H1 (cell line): ENCODE measurements at regions not wholly inside any gene's neighbourhood (a gene's known extent, or its start where the extent isn't known, plus 50 kb on each side); places are given as distances from the start of the nearest gene placed in this dataset.

ENCODE experiments used
- CTCF ChIA-PET: fragments of 300-600 bp; sonication (Branson Sonifier 250); formaldehyde crosslinking; loops from one replicate; lab custom pipeline; 2021; ENCODE audit not compliant: partially characterized antibody; lab: Charles Lee
- POLR2A ChIA-PET: fragments of 300-600 bp; sonication (Branson Sonifier 250); formaldehyde crosslinking; loops from one replicate; lab custom pipeline; 2021; ENCODE audit warnings: inconsistent platforms; ENCODE audit not compliant: partially characterized antibody; lab: Charles Lee
- DNase-seq, 2 experiments: peaks; one replicate each; pipeline versions ENCODE4 v3.0.0 to v3.0.0-alpha.2; 2010 to 2022; ENCODE audit warnings: low spot score in 2 of 2, low read depth in 1 of 2, mixed read lengths in 1 of 2
- FAIRE-seq: peaks from 2 replicates; lab custom pipeline; 2011; peaks lifted over from hg19 to GRCh38; lab: Jason Lieb, UNC
- H2AFZ ChIP-seq: 2 replicates; pipeline ENCODE4 v1.8.1; 2012; ENCODE audit warnings: low read length, inconsistent platforms
- H2AK5ac ChIP-seq: 2 replicates; pipeline ENCODE4 v1.6.1; 2013; ENCODE audit warnings: low read depth, low read length
- H2BK120ac ChIP-seq: replicated peaks from 2 replicates; pipeline ENCODE3; 2013; ENCODE audit warnings: low read depth, low read length, inconsistent platforms
- H2BK12ac ChIP-seq: 2 replicates; pipeline ENCODE4 v1.6.1; 2013; ENCODE audit warnings: low read depth, low read length
- H2BK15ac ChIP-seq: 2 replicates; pipeline ENCODE4 v1.6.1; 2013; ENCODE audit warnings: low read length
- H2BK20ac ChIP-seq: 2 replicates; pipeline ENCODE4 v1.6.1; 2013; ENCODE audit warnings: low read length
- H2BK5ac ChIP-seq: 2 replicates; pipeline ENCODE4 v1.6.1; 2013; ENCODE audit warnings: low read depth, low read length
- H3K14ac ChIP-seq: 2 replicates; pipeline ENCODE4 v1.6.1; 2013; ENCODE audit warnings: inconsistent platforms; ENCODE audit not compliant: insufficient read length
- H3K18ac ChIP-seq: 2 replicates; pipeline ENCODE4 v1.6.1; 2013; ENCODE audit warnings: low read length; ENCODE audit errors: extremely low read depth
- H3K23ac ChIP-seq: 2 replicates; pipeline ENCODE4 v1.6.1; 2013; ENCODE audit warnings: inconsistent platforms; ENCODE audit not compliant: insufficient read length
- H3K23me2 ChIP-seq: 2 replicates; pipeline ENCODE4 v1.6.1; 2013; ENCODE audit warnings: low read depth, low read length
- H3K27ac ChIP-seq: 2 replicates; pipeline ENCODE4 v1.6.1; 2011; ENCODE audit warnings: low read depth, low read length, inconsistent platforms
- H3K27me3 ChIP-seq, 4 experiments: replicated peaks in 1 of 4; 1 replicate in 1 of 4; 2 replicates in 3 of 4; pipeline versions ENCODE4 v1.6.1 to v1.8.1; 2011 to 2013; ENCODE audit warnings: low read length in 3 of 4, mild to moderate bottlenecking in 3 of 4, inconsistent platforms in 2 of 4, mixed read lengths in 2 of 4, moderate library complexity in 1 of 4; ENCODE audit not compliant: control insufficient read depth in 3 of 4, insufficient read depth in 3 of 4; ENCODE audit errors: extremely low read depth in 1 of 4
- H3K36me3 ChIP-seq, 4 experiments: 2 replicates each; pipeline versions ENCODE4 v1.6.1 to v1.8.1; 2011 to 2013; ENCODE audit warnings: mild to moderate bottlenecking in 4 of 4, low read length in 3 of 4, moderate library complexity in 2 of 4, control low read depth in 1 of 4, inconsistent platforms in 1 of 4; ENCODE audit not compliant: insufficient read depth in 4 of 4, control insufficient read depth in 2 of 4
- H3K4ac ChIP-seq: replicated peaks from 2 replicates; pipeline ENCODE3; 2013; ENCODE audit warnings: low read length, low read depth, mixed read lengths, inconsistent platforms; ENCODE audit not compliant: insufficient read length
- H3K4me1 ChIP-seq, 4 experiments: replicated peaks in 1 of 4; 1 replicate in 1 of 4; 2 replicates in 3 of 4; pipeline versions ENCODE4 v1.6.1 to v1.8.1; 2011 to 2013; ENCODE audit warnings: low read length in 3 of 4, inconsistent platforms in 2 of 4, mixed read lengths in 1 of 4; ENCODE audit not compliant: insufficient read depth in 4 of 4, control insufficient read depth in 3 of 4
- H3K4me2 ChIP-seq, 2 experiments: 2 replicates each; pipeline versions ENCODE4 v1.6.1 to v1.8.1; 2011 to 2013; ENCODE audit warnings: low read depth in 2 of 2, low read length in 2 of 2, control low read depth in 1 of 2, inconsistent platforms in 1 of 2, mild to moderate bottlenecking in 1 of 2; ENCODE audit not compliant: insufficient read depth in 1 of 2
- H3K4me3 ChIP-seq, 4 experiments: fragments of 200-600, 300-600 bp in 1 of 4; sonication (generic), shearing (Covaris generic), sonication (Bioruptor Twin) in 1 of 4; 2 replicates each; pipeline versions ENCODE4 v1.5.1 to v1.8.1; 2011 to 2016; ENCODE audit warnings: low read length in 4 of 4, low read depth in 3 of 4, control low read depth in 2 of 4, inconsistent platforms in 2 of 4, mild to moderate bottlenecking in 2 of 4, mixed read lengths in 1 of 4, moderate library complexity in 1 of 4; ENCODE audit not compliant: insufficient read depth in 2 of 4; ENCODE audit errors: extremely low read depth in 1 of 4
- H3K56ac ChIP-seq: replicated peaks from 2 replicates; pipeline ENCODE3; 2013; ENCODE audit warnings: low read depth, mild to moderate bottlenecking, mixed read lengths, low read length, inconsistent platforms; ENCODE audit not compliant: insufficient read length
- H3K79me1 ChIP-seq: 2 replicates; pipeline ENCODE4 v1.6.1; 2013; ENCODE audit warnings: low read depth, low read length, control low read depth
- H3K79me2 ChIP-seq, 2 experiments: 2 replicates each; pipeline versions ENCODE4 v1.6.1 to v1.8.1; 2012 to 2013; ENCODE audit warnings: low read length in 2 of 2, mild to moderate bottlenecking in 2 of 2, inconsistent platforms in 1 of 2; ENCODE audit not compliant: insufficient read depth in 2 of 2, control insufficient read depth in 1 of 2
- H3K9ac ChIP-seq, 4 experiments: replicated peaks in 1 of 4; 1 replicate in 1 of 4; 2 replicates in 3 of 4; pipeline versions ENCODE4 v1.6.1 to v1.8.1; 2011 to 2013; ENCODE audit warnings: low read depth in 3 of 4, low read length in 3 of 4, control low read depth in 2 of 4, mild to moderate bottlenecking in 2 of 4, moderate library complexity in 2 of 4, inconsistent platforms in 1 of 4; ENCODE audit errors: extremely low read depth in 1 of 4
- H3K9me3 ChIP-seq, 2 experiments: 2 replicates each; pipeline versions ENCODE4 v1.6.1 to v1.8.1; 2012 to 2013; ENCODE audit warnings: mild to moderate bottlenecking in 2 of 2, moderate library complexity in 2 of 2, control low read depth in 1 of 2, inconsistent platforms in 1 of 2, low read depth in 1 of 2, low read length in 1 of 2, mixed read lengths in 1 of 2; ENCODE audit not compliant: insufficient read depth in 2 of 2
- H4K20me1 ChIP-seq, 2 experiments: replicated peaks in 1 of 2; 2 replicates each; pipeline versions ENCODE3 to v1.8.1; 2011 to 2013; ENCODE audit warnings: inconsistent platforms in 2 of 2, low read length in 2 of 2, mild to moderate bottlenecking in 1 of 2; ENCODE audit not compliant: insufficient read depth in 2 of 2, control insufficient read depth in 1 of 2
- H4K5ac ChIP-seq: 2 replicates; pipeline ENCODE4 v1.6.1; 2013; ENCODE audit warnings: low read length, low read depth, mixed read lengths, inconsistent platforms; ENCODE audit not compliant: insufficient read length
- H4K8ac ChIP-seq: 2 replicates; pipeline ENCODE4 v1.8.0; 2013; ENCODE audit warnings: mild to moderate bottlenecking, moderate library complexity, low read length, inconsistent platforms; ENCODE audit not compliant: insufficient read depth; ENCODE audit errors: extremely low read depth
- H4K91ac ChIP-seq: replicated peaks from 2 replicates; pipeline ENCODE3; 2013; ENCODE audit warnings: low read length, mixed read lengths, inconsistent platforms; ENCODE audit not compliant: insufficient read length
- CHD2 ChIP-seq: IDR thresholded peaks from 2 replicates; pipeline ENCODE4 v1.6.1; 2012; ENCODE audit warnings: low read length, improper control_type of control experiment
- PHF8 ChIP-seq: fragments of 200-600 bp; sonication (generic); conservative IDR thresholded peaks from 2 replicates; pipeline ENCODE4 v1.7.1; 2012; ENCODE audit warnings: low read depth, mild to moderate bottlenecking, inconsistent platforms, low read length, moderate library complexity
- WGBS, 2 experiments: shearing (Covaris generic) in 1 of 2; methylation state at CpG; one replicate each; pipeline versions ENCODE4 v1.1.6 to v1.1.7; 2013 to 2015; ENCODE audit warnings: low lambda C conversion rate in 2 of 2, mixed read lengths in 2 of 2, inconsistent platforms in 1 of 2, low coverage in 1 of 2, missing lambda C conversion rate in 1 of 2; ENCODE audit not compliant: insufficient replicate concordance in 2 of 2, insufficient coverage in 1 of 2, insufficient read length in 1 of 2; ENCODE audit errors: extremely low coverage in 1 of 2, missing lambda C conversion rate in 1 of 2; 5-methylcytosine and 5-hydroxymethylcytosine counted together

DNA sequence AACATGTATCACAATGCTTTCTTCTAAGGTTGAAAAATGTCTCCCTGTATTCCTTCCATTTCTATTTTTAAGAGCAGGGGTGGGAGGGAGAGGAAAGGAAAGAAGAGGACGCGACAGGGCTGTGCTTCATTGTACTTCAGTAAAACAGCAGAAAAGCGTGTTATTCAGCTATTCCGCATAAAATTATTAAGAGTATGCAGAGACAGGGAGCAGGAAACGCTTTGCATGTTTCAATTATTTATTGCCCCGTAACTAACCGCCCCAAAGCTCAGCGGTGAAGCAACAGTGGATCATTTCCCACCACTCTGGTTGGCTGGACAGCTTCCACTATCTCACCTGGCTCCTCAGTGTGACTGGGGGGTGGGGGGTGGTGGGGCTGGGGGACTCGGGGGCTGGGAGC lies 188.9 kb downstream of the TTLL2 start:
- Histone ChIP-seq H3K14ac (no peak overlapping the region), H3K23ac (no peak overlapping the region), H2BK12ac (no peak overlapping the region), H4K91ac (no peak overlapping the region), H3K4me3 (no peak overlapping the region), H3K4ac (no peak overlapping the region), H2BK15ac (no peak overlapping the region), H2BK5ac (no peak overlapping the region), H4K20me1 (peaks cover 0 to 4% of the 10 kb centered on the region in 2 experiments), H3K4me1 (peaks cover 0 to 11% (median 0%) of the 10 kb centered on the region in 4 experiments; a peak in 2 of 7 replicates), H3K56ac (no peak overlapping the region), H3K27ac (no peak overlapping the region), H3K23me2 (peaks cover 11% of the 10 kb centered on the region; the same call in 1 of the 2 replicates), H3K4me2 (no peak overlapping the region), H3K79me1 (no peaks in the 10 kb centered on the region), H3K79me2 (no peaks in the 10 kb centered on the region), H2BK20ac (no peak overlapping the region), H4K5ac (no peak overlapping the region), H2BK120ac (no peak overlapping the region), H3K18ac (no peak overlapping the region), H4K8ac (no peak overlapping the region), H3K9ac (no peak overlapping the region), H2AK5ac (no peak overlapping the region), H3K9me3 (no peaks in the 10 kb centered on the region), H3K36me3 (no peaks in the 10 kb centered on the region), H3K27me3 (no peaks in the 10 kb centered on the region), H2AFZ (no peak overlapping the region)
- DNase-seq, result no peak
- no peak for FAIRE-seq
- ChIA-PET CTCF (interaction anchor here (0.6 to 1.4 kb wide), 4 partner anchors 11 to 295 kb away, joined by 3 to 4 read pairs (median 3); no protein-coding TSS in a partner anchor), POLR2A (no interaction called here)
- no peak for TF ChIP-seq PHF8
- TF ChIP-seq CHD2, result no peak
- 76% methylated on average over 8 of the region's 9 CpGs; no CpG with 5 or more reads in 1 of the 2 experiments for WGBS, 2 experiments
